BJ (cell line): ENCODE measurements at regions not wholly inside any gene's neighbourhood (a gene's known extent, or its start where the extent isn't known, plus 50 kb on each side); places are given as distances from the start of the nearest gene placed in this dataset.

ENCODE experiments used
- CTCF ChIA-PET: fragments of 350-600 bp; formaldehyde crosslinking; extraction: SDS; loops from one replicate; lab custom pipeline; 2021; ENCODE audit warnings: antibody characterized with exemption, inconsistent platforms; lab: Yijun Ruan, JAX
- POLR2A ChIA-PET: fragments of 300-600 bp; sonication (Branson Sonifier 250); formaldehyde crosslinking; extraction: SDS; loops from one replicate; lab custom pipeline; 2021; ENCODE audit warnings: antibody characterized with exemption; lab: Charles Lee
- DNase-seq: peaks from one replicate; pipeline ENCODE4 v3.0.0-alpha.2; 2011; ENCODE audit warnings: low read depth
- H3K27me3 ChIP-seq: 2 replicates; pipeline ENCODE4 v1.6.0; 2011; ENCODE audit warnings: low read length; ENCODE audit not compliant: control insufficient read depth, insufficient read depth
- H3K36me3 ChIP-seq: 2 replicates; pipeline ENCODE4 v1.5.1; 2011; ENCODE audit warnings: low read length; ENCODE audit not compliant: control insufficient read depth, insufficient read depth
- H3K4me3 ChIP-seq: 2 replicates; pipeline ENCODE4 v1.5.1; 2011; ENCODE audit warnings: low read depth, mild to moderate bottlenecking, control low read depth, low read length
- CTCF ChIP-seq: IDR thresholded peaks from 2 replicates; pipeline ENCODE4 v1.5.1; 2011; ENCODE audit warnings: low read depth, mild to moderate bottlenecking, control low read depth, inconsistent platforms, low read length, moderate library complexity; ENCODE audit not compliant: insufficient read depth

- no peak overlapping the region for H3K4me3 ChIP-seq
These were observed 222.3 kb upstream of the CDIN1 start for GRCh38 chr15:36356978-36357601.

DNA sequence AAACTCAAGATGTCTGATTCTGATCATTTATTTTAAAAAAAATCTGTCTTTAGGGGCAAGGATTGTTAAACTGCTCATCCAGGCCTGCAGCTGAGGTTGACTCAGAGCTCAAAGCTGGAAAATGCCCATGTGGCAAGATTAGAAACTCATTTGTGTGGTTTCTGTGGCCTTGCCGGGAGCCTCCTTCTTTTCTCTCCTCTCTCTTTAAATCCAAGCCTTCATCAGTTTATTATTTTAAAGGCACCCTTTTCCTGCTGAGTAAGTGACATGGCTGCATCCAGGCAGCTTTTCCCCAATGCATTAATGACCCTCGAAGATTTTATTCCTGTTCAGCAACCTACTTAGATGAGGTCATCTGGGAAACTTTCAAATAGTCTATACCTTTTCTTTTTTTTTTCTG, 221.3 kb upstream of the CDIN1 start:
- Histone ChIP-seq H3K36me3 (no peaks in the 10 kb centered on the region), H3K4me3 (no peak overlapping the region), H3K27me3 (no peaks in the 10 kb centered on the region)
- CTCF ChIA-PET: interaction anchor here (0.6 to 1.1 kb wide), 2 partner anchors 28 to 234 kb away, joined by 3 read pairs; no protein-coding TSS in a partner anchor
- TF ChIP-seq CTCF: no peak
- DNase-seq: no peak
- POLR2A ChIA-PET: interaction anchor here (0.8 kb wide), 1 partner anchor 11 kb away, joined by 3 read pairs; no protein-coding TSS in a partner anchor

More at GRCh38 chr15:36356978-36357601, 222.3 kb upstream of the CDIN1 start:
- CTCF ChIA-PET: interaction anchor here (1.1 kb wide), 1 partner anchor 29 kb away, joined by 3 read pairs; no protein-coding TSS in a partner anchor
- no peaks in the 10 kb centered on the region for H3K27me3 ChIP-seq
- DNase-seq: no peak
- H3K36me3 ChIP-seq: no peaks in the 10 kb centered on the region
- POLR2A ChIA-PET: no interaction called here
- TF ChIP-seq CTCF: no peak

GRCh38 chr15:36358523-36358922, 220.9 kb upstream of the CDIN1 start:
- ChIA-PET POLR2A (interaction anchor here (0.8 kb wide), 1 partner anchor 12 kb away, joined by 3 read pairs; no protein-coding TSS in a partner anchor), CTCF (interaction anchor here (0.6 kb wide), 1 partner anchor 233 kb away, joined by 3 read pairs; no protein-coding TSS in a partner anchor)
- H3K36me3 ChIP-seq: no peaks in the 10 kb centered on the region
- no peak for TF ChIP-seq CTCF
- no peaks in the 10 kb centered on the region for H3K27me3 ChIP-seq
- no peak for DNase-seq
- H3K4me3 ChIP-seq: no peak overlapping the region

GRCh38 chr15:36359286-36359685, 220.1 kb upstream of the CDIN1 start:
- POLR2A ChIA-PET: interaction anchor here (0.7 kb wide), 1 partner anchor 453 kb away, joined by 5 read pairs; no protein-coding TSS in a partner anchor
- CTCF ChIA-PET: interaction anchor here (0.6 to 0.8 kb wide), 3 partner anchors 47 to 542 kb away, joined by 3 to 4 read pairs (median 4); no protein-coding TSS in a partner anchor
- no peaks in the 10 kb centered on the region for H3K27me3 ChIP-seq
- no peaks in the 10 kb centered on the region for H3K36me3 ChIP-seq
- no peak overlapping the region for H3K4me3 ChIP-seq
- DNase-seq: no peak
- TF ChIP-seq CTCF: no peak

DNA sequence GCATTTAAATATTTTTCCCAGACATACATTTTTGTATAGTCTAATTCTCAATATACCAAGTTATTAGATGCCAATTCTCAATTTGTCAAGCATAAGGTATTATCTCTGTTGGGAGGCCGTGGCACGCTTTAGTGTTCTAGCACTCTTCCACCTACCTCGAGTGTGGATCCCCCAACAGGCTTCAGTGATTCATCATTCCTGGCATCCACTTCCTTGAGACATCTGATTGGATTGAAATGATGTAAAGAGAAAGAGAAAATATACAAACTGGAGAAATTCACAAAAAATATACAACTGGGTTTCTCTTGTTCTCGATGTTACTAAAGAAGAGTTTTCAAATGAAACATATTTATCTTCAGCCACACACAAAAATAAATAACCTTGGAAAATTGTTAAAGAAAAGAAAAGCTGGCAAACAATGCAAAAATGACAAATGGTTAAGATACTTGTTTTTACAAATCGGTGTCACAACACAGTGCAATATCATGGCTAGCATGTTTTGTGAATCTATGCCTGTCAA, 218.0 kb upstream of the CDIN1 start:
- H3K4me3 ChIP-seq: no peak overlapping the region
- CTCF ChIA-PET: no interaction called here
- TF ChIP-seq CTCF: no peak
- no peaks in the 10 kb centered on the region for H3K36me3 ChIP-seq
- no peaks in the 10 kb centered on the region for H3K27me3 ChIP-seq
- DNase-seq: no peak
- POLR2A ChIA-PET: no interaction called here
